ENCODE measurements at regions not wholly inside any gene's neighbourhood (a gene's known extent, or its start where the extent isn't known, plus 50 kb on each side); places are given as distances from the start of the nearest gene placed in this dataset.
"Not testable (repeated sequence)": the region's sequence is repeated elsewhere in the genome, so short reads cannot be mapped to it uniquely, and the experiment has no call there.

DNA sequence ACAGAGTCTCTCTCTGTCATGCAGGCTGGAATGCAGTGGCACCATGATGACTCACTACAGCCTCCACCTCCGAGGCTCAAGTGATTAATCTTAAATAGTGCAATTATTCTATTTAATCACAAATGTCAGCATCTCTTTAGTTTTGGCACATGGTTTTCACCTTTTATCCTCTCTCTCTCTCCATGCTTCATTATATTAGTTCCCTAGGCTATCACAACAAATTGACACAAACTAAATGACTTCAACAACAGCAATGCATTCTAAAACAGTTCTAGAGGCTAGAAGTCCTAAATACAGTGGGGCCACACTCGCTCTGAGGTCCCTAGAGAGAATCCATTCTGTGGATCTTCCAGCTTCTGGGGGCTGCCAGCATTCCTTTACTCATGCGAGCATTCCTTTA lies 178.2 kb upstream of the ZNG1F start:
- not testable (repeated sequence) for DNase-seq (ENCODE audit: low read depth)

GRCh38 chr9:41361790-41362189 lies 172.7 kb upstream of the ZNG1F start:
- not testable (repeated sequence) for DNase-seq (ENCODE audit: low read depth)

GRCh38 chr9:41359116-41359515 lies 170.0 kb upstream of the ZNG1F start:
- DNase-seq (ENCODE audit: low read depth) = peak; percentile 26

DNA sequence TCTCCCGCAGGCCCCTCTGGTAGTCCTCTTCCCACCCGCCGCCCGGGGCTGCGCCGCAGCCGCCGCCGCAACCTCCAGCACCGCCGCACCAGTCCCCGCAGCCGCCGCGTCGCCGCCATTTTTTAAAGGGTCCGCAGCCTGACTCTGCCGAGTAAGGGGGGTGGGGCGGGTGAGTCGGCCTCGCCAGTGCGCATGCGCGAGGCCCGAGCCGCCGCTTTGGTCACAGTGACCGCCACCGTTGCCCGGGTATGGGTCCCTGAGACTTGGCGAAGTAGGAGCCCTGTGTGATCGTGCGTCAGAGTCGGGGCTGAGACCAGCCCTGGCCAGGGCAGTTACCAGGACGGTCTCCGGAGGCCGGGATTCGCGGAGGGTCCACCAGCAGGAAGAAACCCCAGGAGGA lies 169.6 kb upstream of the ZNG1F start:
- peak; percentile 55 for DNase-seq (ENCODE audit: low read depth)

- not testable (repeated sequence) for DNase-seq (ENCODE audit: low read depth)
Measured at GRCh38 chr9:41357918-41358404, 168.8 kb upstream of the ZNG1F start.

- not testable (repeated sequence) for DNase-seq (ENCODE audit: low read depth)
Measured at GRCh38 chr9:41357350-41357748, 168.2 kb upstream of the ZNG1F start.

DNA sequence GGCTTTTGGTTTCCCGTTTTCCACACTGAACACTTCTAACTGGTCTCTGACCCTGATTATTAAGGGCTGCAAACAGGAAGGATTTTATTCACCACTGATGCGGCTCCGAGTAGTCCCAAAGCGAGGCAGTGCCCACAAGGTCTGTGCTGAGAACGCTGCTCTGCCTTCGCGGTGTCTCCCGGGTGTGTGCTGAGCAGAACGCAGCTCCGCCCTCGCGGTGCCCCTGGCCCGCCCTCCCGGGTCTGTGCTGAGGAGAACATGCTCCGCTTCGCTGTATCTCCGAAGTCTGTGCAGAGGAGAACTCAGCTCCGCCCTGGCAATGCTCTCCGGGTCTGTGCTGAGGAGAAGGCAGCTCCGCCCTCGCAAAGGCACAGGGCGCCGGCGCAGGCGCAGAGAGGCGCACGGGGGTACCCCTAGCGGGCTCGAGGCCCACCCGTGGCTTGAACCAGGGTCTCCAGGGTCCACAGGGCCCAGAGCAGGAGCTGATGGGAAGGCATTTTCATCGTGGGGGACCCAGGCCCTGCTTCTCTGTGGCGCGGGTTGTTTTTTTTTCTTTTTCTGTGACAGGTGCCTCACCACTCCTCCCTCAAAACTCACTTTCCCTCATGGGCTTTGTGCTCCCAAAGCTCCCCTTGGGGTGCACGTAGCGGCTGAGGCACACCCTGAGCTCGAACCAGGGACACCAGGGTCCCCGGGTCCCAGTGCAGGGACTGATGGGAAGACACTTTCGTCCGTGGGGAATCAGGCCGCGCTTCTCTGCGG lies 167.7 kb upstream of the ZNG1F start:
- not testable (repeated sequence) for DNase-seq (ENCODE audit: low read depth)

DNA sequence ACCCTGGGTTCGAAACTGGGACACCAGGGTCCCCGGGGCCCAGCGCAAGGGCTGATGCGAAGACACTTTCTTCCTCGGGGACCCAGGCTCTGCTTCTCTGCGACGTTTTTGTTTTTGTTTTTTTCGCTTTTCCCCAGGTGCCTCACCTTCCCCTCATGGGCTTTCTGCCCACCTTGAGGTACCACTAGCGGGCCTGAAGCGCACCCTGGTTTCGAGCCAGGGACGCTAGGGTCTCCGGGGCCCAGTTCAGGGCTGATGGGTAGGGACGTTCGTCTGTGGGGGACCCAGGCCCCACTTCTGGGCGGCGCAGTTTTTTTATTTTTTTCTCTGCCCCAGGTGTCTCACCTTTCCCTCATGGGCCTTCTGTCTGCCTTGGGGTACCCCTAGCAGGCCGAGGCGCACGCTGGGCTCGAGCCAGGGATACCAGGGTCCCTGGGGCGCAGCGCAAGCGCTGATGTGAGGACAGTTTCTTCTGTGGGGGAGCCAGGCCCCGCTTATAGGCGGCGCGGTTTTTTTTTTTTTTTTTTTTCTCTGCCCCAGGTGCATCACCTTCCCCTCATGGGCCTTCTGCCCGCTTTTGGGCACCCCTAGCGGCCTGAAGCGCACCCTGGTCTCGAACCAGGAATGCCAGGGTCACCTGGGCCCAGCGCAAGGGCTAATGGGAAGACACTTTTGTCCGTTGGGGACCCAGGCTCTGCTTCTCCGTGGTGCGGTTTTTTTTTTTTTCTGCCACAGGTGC lies 166.8 kb upstream of the ZNG1F start:
- DNase-seq (ENCODE audit: low read depth) = not testable (repeated sequence)

DNA sequence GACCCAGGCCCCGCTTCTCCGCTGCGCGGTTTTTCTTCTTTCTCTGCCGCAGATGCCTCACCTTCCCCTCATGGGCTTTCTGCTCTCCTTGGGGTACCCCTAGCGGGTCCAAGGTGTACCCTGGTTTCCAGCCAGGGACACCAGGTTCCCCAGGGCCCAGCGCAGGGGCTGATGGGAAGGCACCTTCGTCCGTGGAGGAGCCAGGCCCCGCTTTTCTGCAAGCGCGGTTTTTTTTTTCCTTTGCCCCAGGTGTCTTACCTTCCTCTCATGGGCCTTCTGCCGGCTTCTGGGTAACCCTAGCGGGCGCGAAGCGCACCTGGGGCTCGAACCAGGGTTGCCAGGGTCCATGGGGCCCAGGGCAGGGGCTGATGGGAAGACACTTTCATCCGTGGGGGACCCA lies 165.9 kb upstream of the ZNG1F start:
- not testable (repeated sequence) for DNase-seq (ENCODE audit: low read depth)

DNA sequence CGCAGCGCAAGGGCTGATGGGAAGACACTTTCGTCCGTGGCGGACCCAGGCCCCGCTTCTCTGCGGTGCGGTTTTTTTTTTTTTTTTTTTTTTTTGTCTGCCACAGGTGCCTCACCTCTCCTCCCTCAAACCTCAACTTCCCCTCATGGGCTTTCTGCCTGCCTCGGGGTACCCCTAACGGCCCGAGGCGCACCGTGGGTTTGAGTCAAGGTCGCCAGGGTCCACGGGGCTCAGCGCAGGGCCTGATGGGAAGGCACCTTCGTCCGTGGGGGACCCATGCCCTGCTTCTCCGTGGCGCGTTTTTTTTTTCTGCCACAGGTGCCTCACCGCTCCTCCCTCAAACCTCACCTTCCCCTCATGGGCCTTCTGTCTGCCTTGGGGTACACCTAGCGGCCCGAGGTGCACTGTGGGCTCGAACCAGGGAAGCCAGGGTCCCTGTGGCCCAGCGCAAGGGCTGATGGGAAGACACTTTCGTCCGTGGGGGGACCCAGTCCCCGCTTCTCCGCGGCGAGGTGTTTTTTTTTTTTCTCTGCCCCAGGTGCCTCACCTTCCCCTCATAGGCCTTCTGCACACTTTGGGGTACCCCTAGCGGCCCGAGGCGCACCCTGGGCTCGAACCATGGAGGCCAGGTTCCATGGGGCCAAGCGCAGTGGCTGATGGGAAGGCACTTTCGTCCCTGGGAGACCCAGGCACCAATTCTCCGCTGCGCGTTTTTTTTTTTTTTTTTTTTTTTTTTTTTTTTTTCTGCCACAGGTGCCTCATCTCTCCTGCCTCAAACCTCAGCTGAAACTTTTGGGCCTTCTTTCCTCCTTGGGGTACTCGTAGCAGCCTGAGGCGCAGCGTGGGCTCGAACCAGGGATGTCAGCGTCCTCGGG lies 165.2 kb upstream of the ZNG1F start:
- DNase-seq (ENCODE audit: low read depth) = not testable (repeated sequence)

GRCh38 chr9:41353026-41353425 lies 163.9 kb upstream of the ZNG1F start:
- not testable (repeated sequence) for DNase-seq (ENCODE audit: low read depth)

GRCh38 chr9:41352390-41352789 lies 163.3 kb upstream of the ZNG1F start:
- DNase-seq (ENCODE audit: low read depth) = not testable (repeated sequence)

DNA sequence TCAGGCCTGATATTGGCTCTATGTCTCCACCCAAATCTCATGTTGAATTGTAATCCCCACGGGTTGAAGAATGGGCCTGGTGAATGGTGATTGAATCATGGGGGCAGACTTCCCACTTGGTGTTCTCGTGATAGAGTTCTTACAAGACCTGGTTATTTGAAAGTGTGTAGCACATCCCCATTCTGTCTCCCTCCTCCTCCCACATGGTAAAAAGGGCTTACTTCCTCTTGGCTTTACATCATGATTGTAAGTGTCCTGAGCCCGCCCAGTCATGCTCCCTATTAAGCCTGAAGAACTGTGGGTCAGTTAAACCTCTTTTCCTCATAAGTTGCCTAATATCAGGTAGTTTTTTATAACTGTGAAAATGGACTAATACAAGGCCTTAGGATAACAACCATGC lies 158.8 kb upstream of the ZNG1F start:
- DNase-seq (ENCODE audit: low read depth) = not testable (repeated sequence)

GRCh38 chr9:41332562-41332961 lies 143.4 kb upstream of the ZNG1F start:
- not testable (repeated sequence) for DNase-seq (ENCODE audit: low read depth)

GRCh38 chr9:41321277-41321676 lies 132.2 kb upstream of the ZNG1F start:
- DNase-seq (ENCODE audit: low read depth) = not testable (repeated sequence)

DNA sequence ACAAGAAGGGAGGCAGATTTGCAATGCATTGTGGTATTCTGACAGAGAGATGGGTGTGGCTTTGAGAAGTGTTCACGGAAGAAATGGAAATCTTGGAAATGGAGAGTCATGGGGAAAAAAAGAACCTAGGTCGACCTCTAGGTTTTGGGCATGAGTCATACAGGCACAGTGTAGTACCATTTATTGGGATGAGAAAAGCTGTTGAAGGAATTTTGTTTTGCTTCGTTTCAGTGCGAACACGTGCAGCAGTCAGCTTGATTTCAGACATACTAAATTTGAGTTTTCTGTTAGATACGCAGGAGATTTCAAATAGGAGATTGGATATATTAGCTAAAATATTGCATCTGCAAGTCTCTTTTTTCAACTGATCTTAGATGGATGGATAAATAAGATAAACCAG lies 119.8 kb upstream of the ZNG1F start:
- peak; percentile 5 for DNase-seq (ENCODE audit: low read depth)

DNA sequence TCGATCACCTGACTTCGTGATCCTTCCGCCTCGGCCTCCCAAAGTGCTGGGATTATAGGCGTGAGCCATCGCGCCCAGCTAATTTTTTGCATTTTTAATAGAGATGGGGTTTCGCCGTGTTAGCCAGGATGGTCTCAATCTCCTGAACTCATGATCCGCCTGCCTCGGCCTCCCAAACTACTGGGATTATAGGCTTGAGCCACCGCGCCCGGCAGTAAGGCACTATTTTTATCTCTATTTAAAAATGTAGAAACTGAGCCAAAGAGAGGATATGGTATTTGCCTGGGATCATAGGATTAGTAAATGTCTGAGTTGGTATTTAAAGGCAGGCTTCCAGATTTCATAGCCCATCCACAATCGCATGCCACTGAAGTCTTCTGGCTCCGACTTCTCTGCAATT lies 96.6 kb upstream of the ZNG1F start:
- not testable (repeated sequence) for DNase-seq (ENCODE audit: low read depth)

GRCh38 chr9:41280299-41281238 lies 91.5 kb upstream of the ZNG1F start:
- DNase-seq (ENCODE audit: low read depth) = not testable (repeated sequence)

DNA sequence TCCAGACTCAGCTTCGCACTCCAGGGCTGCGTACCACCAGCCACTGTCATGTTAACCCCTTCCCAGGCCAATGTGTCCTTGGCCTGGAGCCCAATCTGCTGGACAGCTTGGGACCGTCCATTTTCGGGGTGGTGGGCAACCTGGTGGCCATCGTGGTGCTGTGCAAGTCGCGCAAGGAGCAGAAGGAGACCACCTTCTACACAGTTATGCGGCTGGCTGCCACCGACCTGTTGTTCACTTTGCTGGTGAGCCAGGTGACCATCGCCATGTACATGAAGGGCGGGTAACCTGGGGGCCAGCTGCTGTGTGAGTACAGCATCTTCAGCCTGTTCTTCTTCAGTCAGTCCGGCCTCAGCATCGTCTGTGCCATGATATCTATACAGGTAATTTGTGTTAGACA lies 90.3 kb upstream of the ZNG1F start:
- DNase-seq (ENCODE audit: low read depth) = not testable (repeated sequence)

GRCh38 chr9:41279033-41279432 lies 89.9 kb upstream of the ZNG1F start:
- DNase-seq (ENCODE audit: low read depth) = not testable (repeated sequence)

All from HT1080 (cell line).